HG03025 (cell line): ENCODE measurements at regions not wholly inside any gene's neighbourhood (a gene's known extent, or its start where the extent isn't known, plus 50 kb on each side); places are given as distances from the start of the nearest gene placed in this dataset.

Source experiments
- ATAC-seq: cut with Tn5 transposase; IDR thresholded peaks from one replicate; pipeline ENCODE4 v1.9.1; 2021; ENCODE audit warnings: mild to moderate bottlenecking, moderate library complexity; ENCODE audit not compliant: unreplicated experiment, low FRiP score

- no peak for ATAC-seq
Measured at GRCh38 chr13:40197936-40198595, 468.4 kb downstream of the FOXO1 start.

GRCh38 chr13:40200273-40200978 is 466.0 kb downstream of the FOXO1 start:
- no peak for ATAC-seq

- ATAC-seq = no peak
Measured at GRCh38 chr13:40204246-40204645, 462.2 kb downstream of the FOXO1 start.

- ATAC-seq = no peak
Measured at GRCh38 chr13:40205771-40206240, 460.6 kb downstream of the FOXO1 start.

- ATAC-seq = peak; percentile 61
Measured at GRCh38 chr13:40206241-40207000, 460.0 kb downstream of the FOXO1 start.

- ATAC-seq = peak; percentile 68
Measured at GRCh38 chr13:40207001-40207478, 459.4 kb downstream of the FOXO1 start.

GRCh38 chr13:40208517-40208916 is 457.9 kb downstream of the FOXO1 start:
- peak; percentile 49 for ATAC-seq

- no peak for ATAC-seq
Measured at GRCh38 chr13:40210865-40211585, 455.4 kb downstream of the FOXO1 start.

GRCh38 chr13:40211586-40211968 is 454.9 kb downstream of the FOXO1 start:
- no peak for ATAC-seq

- ATAC-seq = no peak
Measured at GRCh38 chr13:40213779-40214178, 452.7 kb downstream of the FOXO1 start.

GRCh38 chr13:40215311-40215710 is 451.1 kb downstream of the FOXO1 start:
- ATAC-seq = no peak

- no peak for ATAC-seq
Measured at GRCh38 chr13:40215747-40216146, 450.7 kb downstream of the FOXO1 start.

- ATAC-seq = no peak
Measured at GRCh38 chr13:40217675-40218074, 448.8 kb downstream of the FOXO1 start.

GRCh38 chr13:40220299-40220935 is 446.0 kb downstream of the FOXO1 start:
- ATAC-seq = no peak

GRCh38 chr13:40221131-40221459 is 445.3 kb downstream of the FOXO1 start:
- ATAC-seq = no peak

GRCh38 chr13:40221460-40222201 is 444.8 kb downstream of the FOXO1 start:
- ATAC-seq = no peak

- no peak for ATAC-seq
Measured at GRCh38 chr13:40223585-40223984, 442.9 kb downstream of the FOXO1 start.

- ATAC-seq = no peak
Measured at GRCh38 chr13:40228496-40228895, 437.9 kb downstream of the FOXO1 start.

GRCh38 chr13:40228990-40229389 is 437.5 kb downstream of the FOXO1 start:
- no peak for ATAC-seq
